ENCODE measurements at regions not wholly inside any gene's neighbourhood (a gene's known extent, or its start where the extent isn't known, plus 50 kb on each side); places are given as distances from the start of the nearest gene placed in this dataset.

GRCh38 chr1:228964178-228965089 is 229.2 kb downstream of the RHOU start:
- Histone ChIP-seq H3K27ac (no peak overlapping the region), H3K27me3 (ENCODE audit: insufficient read depth, low read depth, severe bottlenecking) (no peaks in the 10 kb centered on the region), H3K36me3 (no peaks in the 10 kb centered on the region), H3K4me3 (ENCODE audit: low read depth, low read length) (no peak overlapping the region), H3K9me3 (ENCODE audit: severe bottlenecking) (no peaks in the 10 kb centered on the region)
- TF ChIP-seq CTCF (IDR thresholded peaks at IDR 0.05; ENCODE audit: low read depth, low read length), result no peak
- DNase-seq, result no peak

GRCh38 chr1:228968891-228969606 is 233.8 kb downstream of the RHOU start:
- TF ChIP-seq CTCF (IDR thresholded peaks at IDR 0.05; ENCODE audit: low read depth, low read length), result no peak

GRCh38 chr1:228969953-228970800 is 234.9 kb downstream of the RHOU start:
- Histone ChIP-seq H3K27me3 (ENCODE audit: insufficient read depth, low read depth, severe bottlenecking) (no peaks in the 10 kb centered on the region), H3K9me3 (ENCODE audit: severe bottlenecking) (no peaks in the 10 kb centered on the region), H3K27ac (no peak overlapping the region), H3K36me3 (no peaks in the 10 kb centered on the region), H3K4me3 (ENCODE audit: low read depth, low read length) (no peak overlapping the region)
- no peak for TF ChIP-seq CTCF (IDR thresholded peaks at IDR 0.05; ENCODE audit: low read depth, low read length)
- no peak for DNase-seq

More at GRCh38 chr1:228968891-228969606, 233.8 kb downstream of the RHOU start:
- Histone ChIP-seq H3K4me3 (ENCODE audit: low read depth, low read length) (no peak overlapping the region), H3K9me3 (ENCODE audit: severe bottlenecking) (no peaks in the 10 kb centered on the region), H3K27me3 (ENCODE audit: insufficient read depth, low read depth, severe bottlenecking) (no peaks in the 10 kb centered on the region), H3K36me3 (no peaks in the 10 kb centered on the region), H3K27ac (no peak overlapping the region)
- DNase-seq, result no peak

GRCh38 chr1:228972576-228972975 is 237.3 kb downstream of the RHOU start:
- no peaks in the 10 kb centered on the region for H3K36me3 ChIP-seq
- no peak for DNase-seq
- no peaks in the 10 kb centered on the region for H3K9me3 ChIP-seq (ENCODE audit: severe bottlenecking)
- no peaks in the 10 kb centered on the region for H3K27me3 ChIP-seq (ENCODE audit: insufficient read depth, low read depth, severe bottlenecking)
- no peak for TF ChIP-seq CTCF (IDR thresholded peaks at IDR 0.05; ENCODE audit: low read depth, low read length)
- H3K27ac ChIP-seq, result no peak overlapping the region
- H3K4me3 ChIP-seq (ENCODE audit: low read depth, low read length), result no peak overlapping the region

GRCh38 chr1:228974273-228974672 is 239.0 kb downstream of the RHOU start:
- Histone ChIP-seq H3K27ac (no peak overlapping the region), H3K27me3 (ENCODE audit: insufficient read depth, low read depth, severe bottlenecking) (no peaks in the 10 kb centered on the region), H3K36me3 (no peaks in the 10 kb centered on the region), H3K9me3 (ENCODE audit: severe bottlenecking) (no peaks in the 10 kb centered on the region), H3K4me3 (ENCODE audit: low read depth, low read length) (no peak overlapping the region)
- DNase-seq, result no peak
- TF ChIP-seq CTCF (IDR thresholded peaks at IDR 0.05; ENCODE audit: low read depth, low read length), result no peak
